ENCODE measurements at regions not wholly inside any gene's neighbourhood (a gene's known extent, or its start where the extent isn't known, plus 50 kb on each side); places are given as distances from the start of the nearest gene placed in this dataset.

DNA sequence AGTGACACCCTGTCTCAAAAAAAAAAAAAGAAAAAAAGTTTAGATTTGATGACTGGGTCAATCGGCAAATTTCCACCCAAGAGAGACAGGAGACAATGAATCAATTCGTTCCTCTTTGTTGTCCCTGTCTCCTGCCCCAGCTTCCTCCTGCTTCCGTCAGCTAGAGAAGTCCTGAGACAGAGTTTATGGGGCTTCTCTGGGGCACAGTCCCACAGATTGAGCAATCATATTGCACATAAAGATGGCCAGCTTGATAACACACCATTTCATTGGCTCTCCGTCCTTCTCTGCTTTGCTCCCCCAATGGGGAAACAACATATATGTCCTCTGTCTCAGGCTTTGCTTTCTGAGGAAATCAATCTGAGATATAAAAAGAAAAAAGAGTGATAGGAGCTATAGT lies 78.4 kb upstream of the FUNDC1 start:
- TF ChIP-seq, protein P1, sequence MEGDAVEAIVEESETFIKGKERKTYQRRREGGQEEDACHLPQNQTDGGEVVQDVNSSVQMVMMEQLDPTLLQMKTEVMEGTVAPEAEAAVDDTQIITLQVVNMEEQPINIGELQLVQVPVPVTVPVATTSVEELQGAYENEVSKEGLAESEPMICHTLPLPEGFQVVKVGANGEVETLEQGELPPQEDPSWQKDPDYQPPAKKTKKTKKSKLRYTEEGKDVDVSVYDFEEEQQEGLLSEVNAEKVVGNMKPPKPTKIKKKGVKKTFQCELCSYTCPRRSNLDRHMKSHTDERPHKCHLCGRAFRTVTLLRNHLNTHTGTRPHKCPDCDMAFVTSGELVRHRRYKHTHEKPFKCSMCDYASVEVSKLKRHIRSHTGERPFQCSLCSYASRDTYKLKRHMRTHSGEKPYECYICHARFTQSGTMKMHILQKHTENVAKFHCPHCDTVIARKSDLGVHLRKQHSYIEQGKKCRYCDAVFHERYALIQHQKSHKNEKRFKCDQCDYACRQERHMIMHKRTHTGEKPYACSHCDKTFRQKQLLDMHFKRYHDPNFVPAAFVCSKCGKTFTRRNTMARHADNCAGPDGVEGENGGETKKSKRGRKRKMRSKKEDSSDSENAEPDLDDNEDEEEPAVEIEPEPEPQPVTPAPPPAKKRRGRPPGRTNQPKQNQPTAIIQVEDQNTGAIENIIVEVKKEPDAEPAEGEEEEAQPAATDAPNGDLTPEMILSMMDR (conservative IDR thresholded peaks at IDR 0.05; ENCODE audit: low read length), result no peak
- TF ChIP-seq EZH2phosphoT487 (IDR thresholded peaks at IDR 0.05; ENCODE audit: borderline replicate concordance, low read depth, low read length), result no peak
